ENCODE measurements at regions not wholly inside any gene's neighbourhood (a gene's known extent, or its start where the extent isn't known, plus 50 kb on each side); places are given as distances from the start of the nearest gene placed in this dataset.

GRCh38 chr1:55916907-55917306 is 662.5 kb downstream of the PLPP3 start:
- Histone ChIP-seq H3K36me3 (ENCODE audit: control insufficient read depth, insufficient read depth, low read length) (no peaks in the 10 kb centered on the region), H3K27ac (ENCODE audit: insufficient read depth, low read depth, low read length, poor library complexity, severe bottlenecking) (no peak overlapping the region), H3K9me3 (ENCODE audit: control insufficient read depth, low read length) (no peaks in the 10 kb centered on the region), H3K4me1 (ENCODE audit: control insufficient read depth, insufficient read depth, low read length) (no peaks in the 10 kb centered on the region), H3K27me3 (ENCODE audit: control insufficient read depth, insufficient read depth, low read length, poor library complexity, severe bottlenecking) (no peaks in the 10 kb centered on the region), H3K4me3 (ENCODE audit: insufficient read depth, low read depth, low read length) (no peak overlapping the region)
- WGBS, 2 experiments = 97 to 100% methylated on average over 1 to 3 of the region's 3 CpGs

GRCh38 chr1:55916481-55916880 is 662.9 kb downstream of the PLPP3 start:
- Histone ChIP-seq H3K9me3 (ENCODE audit: control insufficient read depth, low read length) (no peaks in the 10 kb centered on the region), H3K36me3 (ENCODE audit: control insufficient read depth, insufficient read depth, low read length) (no peaks in the 10 kb centered on the region), H3K27ac (ENCODE audit: insufficient read depth, low read depth, low read length, poor library complexity, severe bottlenecking) (no peak overlapping the region), H3K4me1 (ENCODE audit: control insufficient read depth, insufficient read depth, low read length) (no peaks in the 10 kb centered on the region), H3K4me3 (ENCODE audit: insufficient read depth, low read depth, low read length) (no peak overlapping the region), H3K27me3 (ENCODE audit: control insufficient read depth, insufficient read depth, low read length, poor library complexity, severe bottlenecking) (no peaks in the 10 kb centered on the region)
- 77 to 92% methylated on average over 2 of the region's 2 CpGs for WGBS, 2 experiments

- Histone ChIP-seq H3K4me1 (ENCODE audit: control insufficient read depth, insufficient read depth, low read length) (no peaks in the 10 kb centered on the region), H3K4me3 (ENCODE audit: insufficient read depth, low read depth, low read length) (no peak overlapping the region), H3K27me3 (ENCODE audit: control insufficient read depth, insufficient read depth, low read length, poor library complexity, severe bottlenecking) (no peaks in the 10 kb centered on the region), H3K27ac (ENCODE audit: insufficient read depth, low read depth, low read length, poor library complexity, severe bottlenecking) (no peak overlapping the region), H3K36me3 (ENCODE audit: control insufficient read depth, insufficient read depth, low read length) (no peaks in the 10 kb centered on the region), H3K9me3 (ENCODE audit: control insufficient read depth, low read length) (no peaks in the 10 kb centered on the region)
- WGBS, 2 experiments = 94 to 95% methylated on average over 7 of the region's 7 CpGs
Measured at GRCh38 chr1:55913565-55913964, 665.8 kb downstream of the PLPP3 start.

- Histone ChIP-seq H3K27me3 (ENCODE audit: control insufficient read depth, insufficient read depth, low read length, poor library complexity, severe bottlenecking) (no peaks in the 10 kb centered on the region), H3K9me3 (ENCODE audit: control insufficient read depth, low read length) (no peaks in the 10 kb centered on the region), H3K36me3 (ENCODE audit: control insufficient read depth, insufficient read depth, low read length) (no peaks in the 10 kb centered on the region), H3K27ac (ENCODE audit: insufficient read depth, low read depth, low read length, poor library complexity, severe bottlenecking) (no peak overlapping the region), H3K4me3 (ENCODE audit: insufficient read depth, low read depth, low read length) (no peak overlapping the region), H3K4me1 (ENCODE audit: control insufficient read depth, insufficient read depth, low read length) (no peaks in the 10 kb centered on the region)
- WGBS, 2 experiments = 93% methylated on average over 6 of the region's 6 CpGs
Measured at GRCh38 chr1:55912438-55912837, 666.9 kb downstream of the PLPP3 start.

GRCh38 chr1:55904541-55904940 is 674.8 kb downstream of the PLPP3 start:
- Histone ChIP-seq H3K27me3 (ENCODE audit: control insufficient read depth, insufficient read depth, low read length, poor library complexity, severe bottlenecking) (no peaks in the 10 kb centered on the region), H3K9me3 (ENCODE audit: control insufficient read depth, low read length) (no peaks in the 10 kb centered on the region), H3K4me3 (ENCODE audit: insufficient read depth, low read depth, low read length) (no peak overlapping the region), H3K4me1 (ENCODE audit: control insufficient read depth, insufficient read depth, low read length) (no peaks in the 10 kb centered on the region), H3K36me3 (ENCODE audit: control insufficient read depth, insufficient read depth, low read length) (no peaks in the 10 kb centered on the region), H3K27ac (ENCODE audit: insufficient read depth, low read depth, low read length, poor library complexity, severe bottlenecking) (no peak overlapping the region)
- 73 to 80% methylated on average over 3 of the region's 3 CpGs for WGBS, 2 experiments

- no peaks in the 10 kb centered on the region for H3K4me1 ChIP-seq (ENCODE audit: control insufficient read depth, insufficient read depth, low read length)
- no peak overlapping the region for H3K4me3 ChIP-seq (ENCODE audit: insufficient read depth, low read depth, low read length)
- H3K27me3 ChIP-seq (ENCODE audit: control insufficient read depth, insufficient read depth, low read length, poor library complexity, severe bottlenecking) = no peaks in the 10 kb centered on the region
- no peaks in the 10 kb centered on the region for H3K36me3 ChIP-seq (ENCODE audit: control insufficient read depth, insufficient read depth, low read length)
- H3K27ac ChIP-seq (ENCODE audit: insufficient read depth, low read depth, low read length, poor library complexity, severe bottlenecking) = no peak overlapping the region
- WGBS, 2 experiments = 96 to 100% methylated on average over 1 of the region's 1 CpG
- H3K9me3 ChIP-seq (ENCODE audit: control insufficient read depth, low read length) = no peaks in the 10 kb centered on the region
Measured at GRCh38 chr1:55898181-55898580, 681.2 kb downstream of the PLPP3 start.

- Histone ChIP-seq H3K27me3 (ENCODE audit: control insufficient read depth, insufficient read depth, low read length, poor library complexity, severe bottlenecking) (no peaks in the 10 kb centered on the region), H3K9me3 (ENCODE audit: control insufficient read depth, low read length) (no peaks in the 10 kb centered on the region)
- WGBS, 2 experiments = 83 to 90% methylated on average over 2 of the region's 5 CpGs
Measured at GRCh38 chr1:55896210-55896609, 681.0 kb upstream of the USP24 start.

GRCh38 chr1:55894521-55894920 is 679.4 kb upstream of the USP24 start:
- Histone ChIP-seq H3K9me3 (ENCODE audit: control insufficient read depth, low read length) (no peaks in the 10 kb centered on the region), H3K27me3 (ENCODE audit: control insufficient read depth, insufficient read depth, low read length, poor library complexity, severe bottlenecking) (no peaks in the 10 kb centered on the region), H3K4me1 (ENCODE audit: control insufficient read depth, insufficient read depth, low read length) (no peaks in the 10 kb centered on the region), H3K4me3 (ENCODE audit: insufficient read depth, low read depth, low read length) (no peak overlapping the region), H3K36me3 (ENCODE audit: control insufficient read depth, insufficient read depth, low read length) (no peaks in the 10 kb centered on the region), H3K27ac (ENCODE audit: insufficient read depth, low read depth, low read length, poor library complexity, severe bottlenecking) (no peak overlapping the region)
- WGBS, 2 experiments = 93 to 100% methylated on average over 2 of the region's 2 CpGs

More at GRCh38 chr1:55896210-55896609, 681.0 kb upstream of the USP24 start:
- Histone ChIP-seq H3K4me1 (ENCODE audit: control insufficient read depth, insufficient read depth, low read length) (no peaks in the 10 kb centered on the region), H3K27ac (ENCODE audit: insufficient read depth, low read depth, low read length, poor library complexity, severe bottlenecking) (no peak overlapping the region), H3K4me3 (ENCODE audit: insufficient read depth, low read depth, low read length) (no peak overlapping the region), H3K36me3 (ENCODE audit: control insufficient read depth, insufficient read depth, low read length) (no peaks in the 10 kb centered on the region)

- H3K9me3 ChIP-seq (ENCODE audit: control insufficient read depth, low read length) = no peaks in the 10 kb centered on the region
- 37 to 49% methylated on average over 2 of the region's 2 CpGs for WGBS, 2 experiments
- no peak overlapping the region for H3K4me3 ChIP-seq (ENCODE audit: insufficient read depth, low read depth, low read length)
- H3K4me1 ChIP-seq (ENCODE audit: control insufficient read depth, insufficient read depth, low read length) = no peaks in the 10 kb centered on the region
- no peaks in the 10 kb centered on the region for H3K27me3 ChIP-seq (ENCODE audit: control insufficient read depth, insufficient read depth, low read length, poor library complexity, severe bottlenecking)
- no peaks in the 10 kb centered on the region for H3K36me3 ChIP-seq (ENCODE audit: control insufficient read depth, insufficient read depth, low read length)
- H3K27ac ChIP-seq (ENCODE audit: insufficient read depth, low read depth, low read length, poor library complexity, severe bottlenecking) = no peak overlapping the region
Measured at GRCh38 chr1:55893155-55893554, 678.0 kb upstream of the USP24 start.

- 95 to 96% methylated on average over 3 of the region's 3 CpGs for WGBS, 2 experiments
- Histone ChIP-seq H3K27me3 (ENCODE audit: control insufficient read depth, insufficient read depth, low read length, poor library complexity, severe bottlenecking) (no peaks in the 10 kb centered on the region), H3K4me3 (ENCODE audit: insufficient read depth, low read depth, low read length) (no peak overlapping the region), H3K9me3 (ENCODE audit: control insufficient read depth, low read length) (no peaks in the 10 kb centered on the region), H3K27ac (ENCODE audit: insufficient read depth, low read depth, low read length, poor library complexity, severe bottlenecking) (no peak overlapping the region), H3K36me3 (ENCODE audit: control insufficient read depth, insufficient read depth, low read length) (no peaks in the 10 kb centered on the region), H3K4me1 (ENCODE audit: control insufficient read depth, insufficient read depth, low read length) (no peaks in the 10 kb centered on the region)
Measured at GRCh38 chr1:55888685-55889317, 673.6 kb upstream of the USP24 start.

Measured in ectodermal cell (in vitro differentiated cells).